HL-60 (cell line): ENCODE measurements at regions not wholly inside any gene's neighbourhood (a gene's known extent, or its start where the extent isn't known, plus 50 kb on each side); places are given as distances from the start of the nearest gene placed in this dataset.

ENCODE experiments used
- CTCF ChIP-seq: IDR thresholded peaks from one replicate; pipeline ENCODE4 v1.5.1; 2011; ENCODE audit warnings: low read length, control low read depth, inconsistent platforms; ENCODE audit not compliant: insufficient read depth
- POLR2AphosphoS5 ChIP-seq: IDR thresholded peaks from 2 replicates; pipeline ENCODE4 v1.6.1; 2012; ENCODE audit warnings: low read depth
- REST ChIP-seq: IDR thresholded peaks from 2 replicates; pipeline ENCODE4 v1.6.1; 2012; ENCODE audit warnings: low read depth; ENCODE audit not compliant: insufficient replicate concordance

- TF ChIP-seq REST: no peak
- TF ChIP-seq CTCF: no peak
- no peak for TF ChIP-seq POLR2AphosphoS5
Measured at GRCh38 chr10:78890506-78890905, 178.3 kb upstream of the ZMIZ1 start.
